ENCODE measurements at regions not wholly inside any gene's neighbourhood (a gene's known extent, or its start where the extent isn't known, plus 50 kb on each side); places are given as distances from the start of the nearest gene placed in this dataset.
A peak's percentile ranks its signal among the peaks of the same experiment; 100 is the strongest.

- Histone ChIP-seq H3K4me2 (ENCODE audit: insufficient read depth, low read length, poor library complexity, severe bottlenecking) (no peak overlapping the region), H3K9ac (ENCODE audit: low read depth, low read length, poor library complexity) (no peak overlapping the region), H2BK12ac (ENCODE audit: low read length) (no peak overlapping the region), H2BK15ac (ENCODE audit: low read length) (no peak overlapping the region), H3K4me1 (ENCODE audit: control insufficient read depth in 2 of 2, insufficient read depth in 1 of 2, low read depth in 1 of 2, low read length in 2 of 2) (no peaks in the 10 kb centered on the region), H3K18ac (ENCODE audit: low read length) (no peak overlapping the region), H3K4ac (ENCODE audit: low read length) (no peak overlapping the region), H3K27me3 (ENCODE audit: control insufficient read depth in 3 of 3, insufficient read depth in 3 of 3, low read depth in 1 of 3, low read length in 3 of 3) (no peaks in the 10 kb centered on the region), H3K36me3 (replicated peaks in 1 of 2; ENCODE audit: control insufficient read depth in 2 of 2, insufficient read depth in 2 of 2, low read length in 2 of 2) (no peaks in the 10 kb centered on the region), H4K91ac (ENCODE audit: low read depth, low read length, poor library complexity) (no peak overlapping the region), H2AK5ac (ENCODE audit: low read depth, low read length) (no peak overlapping the region), H3K79me1 (ENCODE audit: low read depth, low read length) (no peaks in the 10 kb centered on the region), H3K27ac (replicated peaks; ENCODE audit: low read length) (no peak overlapping the region), H4K8ac (ENCODE audit: low read depth, low read length) (no peak overlapping the region), H2BK5ac (ENCODE audit: low read length) (no peak overlapping the region), H3K9me3 (replicated peaks in 1 of 2; ENCODE audit: control insufficient read depth in 2 of 2, insufficient read depth in 1 of 2, low read depth in 1 of 2, low read length in 2 of 2) (no peaks in the 10 kb centered on the region), H3K23ac (ENCODE audit: low read depth, low read length, poor library complexity) (no peak overlapping the region), H3K14ac (ENCODE audit: low read length) (no peak overlapping the region), H2AFZ (ENCODE audit: low read length) (no peak overlapping the region), H3K4me3 (ENCODE audit: low read length in 2 of 2) (no peak overlapping the region), H2BK120ac (ENCODE audit: low read depth, low read length) (no peak overlapping the region)
- WGBS, 2 donors (ENCODE audit: extremely low coverage in 2 of 2, insufficient read length in 2 of 2, insufficient replicate concordance in 1 of 2): no CpG with 5 or more reads among the region's 4 CpGs
- no peak for DNase-seq (ENCODE audit: low spot score)
Measured at GRCh38 chr18:51751901-51752300, 554.4 kb upstream of the MEX3C start.

- H4K8ac ChIP-seq (ENCODE audit: low read depth, low read length): no peak overlapping the region
- peaks cover 0 to 3% (median 0%) of the 10 kb centered on the region in 3 experiments for H3K27me3 ChIP-seq (ENCODE audit: control insufficient read depth in 3 of 3, insufficient read depth in 3 of 3, low read depth in 1 of 3, low read length in 3 of 3)
- no peak overlapping the region for H2AFZ ChIP-seq (ENCODE audit: low read length)
- no peak overlapping the region for H3K18ac ChIP-seq (ENCODE audit: low read length)
- H3K4me1 ChIP-seq (ENCODE audit: control insufficient read depth in 2 of 2, insufficient read depth in 1 of 2, low read depth in 1 of 2, low read length in 2 of 2): peaks cover 0 to 2% of the 10 kb centered on the region in 2 donors
- no peaks in the 10 kb centered on the region for H3K9me3 ChIP-seq (replicated peaks in 1 of 2; ENCODE audit: control insufficient read depth in 2 of 2, insufficient read depth in 1 of 2, low read depth in 1 of 2, low read length in 2 of 2)
- H2BK12ac ChIP-seq (ENCODE audit: low read length): no peak overlapping the region
- DNase-seq (ENCODE audit: low spot score): no peak
- H3K9ac ChIP-seq (ENCODE audit: low read depth, low read length, poor library complexity): no peak overlapping the region
- H3K4me3 ChIP-seq (ENCODE audit: low read length in 2 of 2): no peak overlapping the region
- H2BK120ac ChIP-seq (ENCODE audit: low read depth, low read length): no peak overlapping the region
- no peak overlapping the region for H3K4ac ChIP-seq (ENCODE audit: low read length)
- no peak overlapping the region for H2BK5ac ChIP-seq (ENCODE audit: low read length)
- no CpG with 5 or more reads among the region's 5 CpGs for WGBS, 2 donors (ENCODE audit: extremely low coverage in 2 of 2, insufficient read length in 2 of 2, insufficient replicate concordance in 1 of 2)
- no peak overlapping the region for H4K91ac ChIP-seq (ENCODE audit: low read depth, low read length, poor library complexity)
- no peaks in the 10 kb centered on the region for H3K79me1 ChIP-seq (ENCODE audit: low read depth, low read length)
- no peak overlapping the region for H3K23ac ChIP-seq (ENCODE audit: low read depth, low read length, poor library complexity)
- H3K4me2 ChIP-seq (ENCODE audit: insufficient read depth, low read length, poor library complexity, severe bottlenecking): no peak overlapping the region
- no peak overlapping the region for H2AK5ac ChIP-seq (ENCODE audit: low read depth, low read length)
- H2BK15ac ChIP-seq (ENCODE audit: low read length): no peak overlapping the region
- H3K36me3 ChIP-seq (replicated peaks in 1 of 2; ENCODE audit: control insufficient read depth in 2 of 2, insufficient read depth in 2 of 2, low read length in 2 of 2): no peaks in the 10 kb centered on the region
- no peak overlapping the region for H3K14ac ChIP-seq (ENCODE audit: low read length)
- H3K27ac ChIP-seq (replicated peaks; ENCODE audit: low read length): no peak overlapping the region
Measured at GRCh38 chr18:51753365-51754057, 556.0 kb upstream of the MEX3C start.

- no peak for DNase-seq (ENCODE audit: low spot score)
- Histone ChIP-seq H3K79me1 (ENCODE audit: low read depth, low read length) (no peaks in the 10 kb centered on the region), H3K36me3 (replicated peaks in 1 of 2; ENCODE audit: control insufficient read depth in 2 of 2, insufficient read depth in 2 of 2, low read length in 2 of 2) (no peaks in the 10 kb centered on the region), H3K27ac (replicated peaks; ENCODE audit: low read length) (no peak overlapping the region), H3K9me3 (replicated peaks in 1 of 2; ENCODE audit: control insufficient read depth in 2 of 2, insufficient read depth in 1 of 2, low read depth in 1 of 2, low read length in 2 of 2) (no peaks in the 10 kb centered on the region), H2BK120ac (ENCODE audit: low read depth, low read length) (no peak overlapping the region), H2BK12ac (ENCODE audit: low read length) (no peak overlapping the region), H2BK5ac (ENCODE audit: low read length) (no peak overlapping the region), H2AK5ac (ENCODE audit: low read depth, low read length) (no peak overlapping the region), H3K4ac (ENCODE audit: low read length) (no peak overlapping the region), H4K91ac (ENCODE audit: low read depth, low read length, poor library complexity) (no peak overlapping the region), H3K4me3 (ENCODE audit: low read length in 2 of 2) (no peak overlapping the region), H2AFZ (ENCODE audit: low read length) (no peak overlapping the region), H3K9ac (ENCODE audit: low read depth, low read length, poor library complexity) (no peak overlapping the region), H3K4me2 (ENCODE audit: insufficient read depth, low read length, poor library complexity, severe bottlenecking) (no peak overlapping the region), H3K18ac (ENCODE audit: low read length) (no peak overlapping the region), H3K27me3 (ENCODE audit: control insufficient read depth in 3 of 3, insufficient read depth in 3 of 3, low read depth in 1 of 3, low read length in 3 of 3) (peaks cover 0 to 3% (median 0%) of the 10 kb centered on the region in 3 experiments), H3K4me1 (ENCODE audit: control insufficient read depth in 2 of 2, insufficient read depth in 1 of 2, low read depth in 1 of 2, low read length in 2 of 2) (peaks cover 0 to 2% of the 10 kb centered on the region in 2 donors), H2BK15ac (ENCODE audit: low read length) (no peak overlapping the region), H4K8ac (ENCODE audit: low read depth, low read length) (no peak overlapping the region), H3K23ac (ENCODE audit: low read depth, low read length, poor library complexity) (no peak overlapping the region), H3K14ac (ENCODE audit: low read length) (no peak overlapping the region)
- no CpG with 5 or more reads among the region's 4 CpGs for WGBS, 2 donors (ENCODE audit: extremely low coverage in 2 of 2, insufficient read length in 2 of 2, insufficient replicate concordance in 1 of 2)
Measured at GRCh38 chr18:51754566-51754965, 557.1 kb upstream of the MEX3C start.

- Histone ChIP-seq H2AFZ (ENCODE audit: low read length) (no peak overlapping the region), H3K9ac (ENCODE audit: low read depth, low read length, poor library complexity) (no peak overlapping the region), H2BK120ac (ENCODE audit: low read depth, low read length) (no peak overlapping the region), H3K79me1 (ENCODE audit: low read depth, low read length) (no peaks in the 10 kb centered on the region), H3K4ac (ENCODE audit: low read length) (no peak overlapping the region), H2AK5ac (ENCODE audit: low read depth, low read length) (no peak overlapping the region), H3K18ac (ENCODE audit: low read length) (no peak overlapping the region), H2BK12ac (ENCODE audit: low read length) (peak overlapping the region; percentile 18), H4K91ac (ENCODE audit: low read depth, low read length, poor library complexity) (no peak overlapping the region), H4K8ac (ENCODE audit: low read depth, low read length) (no peak overlapping the region), H3K27ac (replicated peaks; ENCODE audit: low read length) (no peak overlapping the region), H3K23ac (ENCODE audit: low read depth, low read length, poor library complexity) (no peak overlapping the region), H3K27me3 (ENCODE audit: control insufficient read depth in 3 of 3, insufficient read depth in 3 of 3, low read depth in 1 of 3, low read length in 3 of 3) (peaks cover 0 to 3% (median 0%) of the 10 kb centered on the region in 3 experiments), H3K4me2 (ENCODE audit: insufficient read depth, low read length, poor library complexity, severe bottlenecking) (no peak overlapping the region), H2BK5ac (ENCODE audit: low read length) (no peak overlapping the region), H3K14ac (ENCODE audit: low read length) (no peak overlapping the region), H3K9me3 (replicated peaks in 1 of 2; ENCODE audit: control insufficient read depth in 2 of 2, insufficient read depth in 1 of 2, low read depth in 1 of 2, low read length in 2 of 2) (no peaks in the 10 kb centered on the region), H3K4me1 (ENCODE audit: control insufficient read depth in 2 of 2, insufficient read depth in 1 of 2, low read depth in 1 of 2, low read length in 2 of 2) (peaks cover 0 to 2% of the 10 kb centered on the region in 2 donors), H3K36me3 (replicated peaks in 1 of 2; ENCODE audit: control insufficient read depth in 2 of 2, insufficient read depth in 2 of 2, low read length in 2 of 2) (no peaks in the 10 kb centered on the region), H2BK15ac (ENCODE audit: low read length) (no peak overlapping the region), H3K4me3 (ENCODE audit: low read length in 2 of 2) (no peak overlapping the region)
- no CpG with 5 or more reads among the region's 5 CpGs for WGBS, 2 donors (ENCODE audit: extremely low coverage in 2 of 2, insufficient read length in 2 of 2, insufficient replicate concordance in 1 of 2)
- no peak for DNase-seq (ENCODE audit: low spot score)
Measured at GRCh38 chr18:51757255-51757924, 559.9 kb upstream of the MEX3C start.
